Sigmoid colon (tissue), 4 donors: ENCODE measurements at regions not wholly inside any gene's neighbourhood (a gene's known extent, or its start where the extent isn't known, plus 50 kb on each side); places are given as distances from the start of the nearest gene placed in this dataset.

Experiments
- EP300 ChIP-seq, 4 donors: sonication (generic); formaldehyde crosslinking; IDR thresholded peaks; one replicate each; pipeline ENCODE4 v1.6.1; 2017; ENCODE audit warnings: antibody characterized with exemption in 4 of 4
- POLR2A ChIP-seq, 2 donors: fragments of 450-650 bp; IDR thresholded peaks; one replicate each; pipeline ENCODE4 v1.6.1; 2016; ENCODE audit warnings: antibody characterized with exemption in 2 of 2, mild to moderate bottlenecking in 2 of 2, moderate library complexity in 2 of 2
- POLR2AphosphoS5 ChIP-seq, 4 donors: sonication (generic); formaldehyde crosslinking; IDR thresholded peaks; one replicate each; pipeline ENCODE4 v1.6.1; 2017; ENCODE audit warnings: antibody characterized with exemption in 4 of 4
- TF ChIP-seq, protein P1 (sequence below), 4 experiments: fragments of 450-650 bp in 3 of 4; fragments of 200-600 bp in 1 of 4; IDR thresholded peaks; one replicate each; pipeline ENCODE4 v1.5.1; 2016 to 2019; ENCODE audit warnings: antibody characterized with exemption in 4 of 4, mild to moderate bottlenecking in 3 of 4, moderate library complexity in 2 of 4

DNA sequence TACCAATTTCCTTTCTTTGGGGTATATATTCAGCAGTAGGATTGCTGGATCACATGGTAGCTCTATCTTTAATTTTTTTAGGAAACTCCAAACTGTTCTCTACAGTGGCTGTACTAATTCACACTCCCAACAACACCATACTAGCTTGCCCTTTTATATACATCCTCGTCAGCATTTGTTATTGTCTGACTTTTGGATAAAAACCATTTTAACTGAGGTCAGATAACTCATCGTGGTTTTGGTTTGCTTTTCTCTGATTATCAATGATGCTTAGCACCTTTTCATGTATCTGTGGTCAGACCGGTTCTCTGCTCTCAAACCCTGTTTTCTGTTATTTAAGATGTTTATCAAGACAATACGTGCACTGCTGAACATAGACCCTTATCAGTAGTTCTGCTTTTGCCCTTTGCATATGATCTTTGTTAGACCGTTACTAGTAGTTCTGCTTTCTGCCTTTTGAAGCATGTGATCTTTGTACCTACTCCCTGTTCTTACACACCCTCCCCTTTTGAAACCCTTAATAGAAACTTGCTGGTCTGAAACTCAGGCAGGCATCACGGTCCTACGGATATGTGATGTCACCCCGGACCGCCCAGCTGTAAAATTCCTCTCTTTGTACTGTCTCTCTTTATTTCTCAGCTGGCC lies 474.3 kb downstream of the RSL24D1 start:
- TF ChIP-seq, protein P1, sequence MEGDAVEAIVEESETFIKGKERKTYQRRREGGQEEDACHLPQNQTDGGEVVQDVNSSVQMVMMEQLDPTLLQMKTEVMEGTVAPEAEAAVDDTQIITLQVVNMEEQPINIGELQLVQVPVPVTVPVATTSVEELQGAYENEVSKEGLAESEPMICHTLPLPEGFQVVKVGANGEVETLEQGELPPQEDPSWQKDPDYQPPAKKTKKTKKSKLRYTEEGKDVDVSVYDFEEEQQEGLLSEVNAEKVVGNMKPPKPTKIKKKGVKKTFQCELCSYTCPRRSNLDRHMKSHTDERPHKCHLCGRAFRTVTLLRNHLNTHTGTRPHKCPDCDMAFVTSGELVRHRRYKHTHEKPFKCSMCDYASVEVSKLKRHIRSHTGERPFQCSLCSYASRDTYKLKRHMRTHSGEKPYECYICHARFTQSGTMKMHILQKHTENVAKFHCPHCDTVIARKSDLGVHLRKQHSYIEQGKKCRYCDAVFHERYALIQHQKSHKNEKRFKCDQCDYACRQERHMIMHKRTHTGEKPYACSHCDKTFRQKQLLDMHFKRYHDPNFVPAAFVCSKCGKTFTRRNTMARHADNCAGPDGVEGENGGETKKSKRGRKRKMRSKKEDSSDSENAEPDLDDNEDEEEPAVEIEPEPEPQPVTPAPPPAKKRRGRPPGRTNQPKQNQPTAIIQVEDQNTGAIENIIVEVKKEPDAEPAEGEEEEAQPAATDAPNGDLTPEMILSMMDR (IDR thresholded peaks at IDR 0.05) = no peak
- TF ChIP-seq EP300 (IDR thresholded peaks at IDR 0.05) = no peak
- no peak for TF ChIP-seq POLR2A (IDR thresholded peaks at IDR 0.05)
- no peak for TF ChIP-seq POLR2AphosphoS5 (IDR thresholded peaks at IDR 0.05)
